ENCODE measurements at regions not wholly inside any gene's neighbourhood (a gene's known extent, or its start where the extent isn't known, plus 50 kb on each side); places are given as distances from the start of the nearest gene placed in this dataset.

DNA sequence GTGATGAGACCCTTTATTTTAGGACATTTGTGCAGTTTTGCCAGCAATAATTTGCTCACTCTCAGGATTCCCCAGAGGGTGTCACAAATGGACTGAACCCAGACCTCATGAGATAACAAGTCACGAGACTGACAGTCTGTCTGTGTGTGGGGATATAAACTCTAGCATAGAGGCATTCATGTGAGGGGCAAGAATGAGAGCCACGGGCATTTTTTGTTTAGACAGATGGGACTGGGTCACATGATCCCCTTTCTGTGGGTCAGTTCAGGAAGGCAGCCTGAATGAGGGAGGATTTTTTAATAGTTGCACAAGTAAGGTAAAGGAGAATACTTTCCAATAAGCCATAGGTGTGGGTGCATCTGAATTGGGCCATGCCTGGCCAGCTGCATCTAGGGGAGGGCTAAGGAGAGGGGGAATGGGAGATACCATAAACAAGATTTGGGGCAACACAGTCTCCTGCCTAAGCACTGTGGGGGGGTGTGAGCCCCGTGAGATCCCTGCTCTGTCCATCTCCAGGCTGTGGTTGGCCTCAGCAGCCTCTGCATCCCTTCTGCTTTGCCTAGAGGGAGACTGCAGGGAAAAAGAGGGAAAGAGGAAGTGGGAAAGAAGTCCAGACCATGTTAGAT lies 66.6 kb downstream of the NAV1 start:
- Histone ChIP-seq H3K4me3 (ENCODE audit: low read length) (peak overlapping the region; percentile 53), H2AFZ (ENCODE audit: low read depth, low read length) (peak overlapping the region; percentile 3), H4K20me1 (ENCODE audit: insufficient read depth) (no peaks in the 10 kb centered on the region), H3K9ac (ENCODE audit: low read length) (peak overlapping the region; percentile 57), H3K9me3 (ENCODE audit: low read length) (no peaks in the 10 kb centered on the region), H3K36me3 (ENCODE audit: insufficient read depth, low read length) (no peaks in the 10 kb centered on the region), H3K27me3 (ENCODE audit: insufficient read depth, low read depth, low read length) (no peaks in the 10 kb centered on the region), H3F3A (ENCODE audit: insufficient read depth, low read length, poor library complexity, severe bottlenecking) (no peaks in the 10 kb centered on the region), H3K79me2 (replicated peaks; ENCODE audit: insufficient read depth, low read length) (no peaks in the 10 kb centered on the region), H3K9me2 (ENCODE audit: insufficient read depth, low read length) (no peaks in the 10 kb centered on the region), H3K4me2 (ENCODE audit: low read length) (peak overlapping the region; percentile 41), H3K27ac (ENCODE audit: low read length) (peak overlapping the region; percentile 92)
- TF ChIP-seq MXI1 (conservative IDR thresholded peaks at IDR 0.05; ENCODE audit: poor library complexity, severe bottlenecking) (no peak), POLR2AphosphoS5 (IDR thresholded peaks at IDR 0.05) (peak; percentile 7), EZH2 (IDR thresholded peaks at IDR 0.05; ENCODE audit: borderline replicate concordance, insufficient read depth, low read length, poor library complexity, severe bottlenecking) (no peak), TAF1 (IDR thresholded peaks at IDR 0.05; ENCODE audit: low read depth) (no peak), SMC3 (conservative IDR thresholded peaks at IDR 0.05; ENCODE audit: poor library complexity) (peak; percentile 15), RAD21 (conservative IDR thresholded peaks at IDR 0.05) (no peak), EP300 (conservative IDR thresholded peaks at IDR 0.05; ENCODE audit: poor library complexity, severe bottlenecking) (no peak)
- TF ChIP-seq, protein P1, sequence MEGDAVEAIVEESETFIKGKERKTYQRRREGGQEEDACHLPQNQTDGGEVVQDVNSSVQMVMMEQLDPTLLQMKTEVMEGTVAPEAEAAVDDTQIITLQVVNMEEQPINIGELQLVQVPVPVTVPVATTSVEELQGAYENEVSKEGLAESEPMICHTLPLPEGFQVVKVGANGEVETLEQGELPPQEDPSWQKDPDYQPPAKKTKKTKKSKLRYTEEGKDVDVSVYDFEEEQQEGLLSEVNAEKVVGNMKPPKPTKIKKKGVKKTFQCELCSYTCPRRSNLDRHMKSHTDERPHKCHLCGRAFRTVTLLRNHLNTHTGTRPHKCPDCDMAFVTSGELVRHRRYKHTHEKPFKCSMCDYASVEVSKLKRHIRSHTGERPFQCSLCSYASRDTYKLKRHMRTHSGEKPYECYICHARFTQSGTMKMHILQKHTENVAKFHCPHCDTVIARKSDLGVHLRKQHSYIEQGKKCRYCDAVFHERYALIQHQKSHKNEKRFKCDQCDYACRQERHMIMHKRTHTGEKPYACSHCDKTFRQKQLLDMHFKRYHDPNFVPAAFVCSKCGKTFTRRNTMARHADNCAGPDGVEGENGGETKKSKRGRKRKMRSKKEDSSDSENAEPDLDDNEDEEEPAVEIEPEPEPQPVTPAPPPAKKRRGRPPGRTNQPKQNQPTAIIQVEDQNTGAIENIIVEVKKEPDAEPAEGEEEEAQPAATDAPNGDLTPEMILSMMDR (IDR thresholded peaks at IDR 0.05; ENCODE audit: poor library complexity, severe bottlenecking): no peak
- TF ChIP-seq, protein P2, sequence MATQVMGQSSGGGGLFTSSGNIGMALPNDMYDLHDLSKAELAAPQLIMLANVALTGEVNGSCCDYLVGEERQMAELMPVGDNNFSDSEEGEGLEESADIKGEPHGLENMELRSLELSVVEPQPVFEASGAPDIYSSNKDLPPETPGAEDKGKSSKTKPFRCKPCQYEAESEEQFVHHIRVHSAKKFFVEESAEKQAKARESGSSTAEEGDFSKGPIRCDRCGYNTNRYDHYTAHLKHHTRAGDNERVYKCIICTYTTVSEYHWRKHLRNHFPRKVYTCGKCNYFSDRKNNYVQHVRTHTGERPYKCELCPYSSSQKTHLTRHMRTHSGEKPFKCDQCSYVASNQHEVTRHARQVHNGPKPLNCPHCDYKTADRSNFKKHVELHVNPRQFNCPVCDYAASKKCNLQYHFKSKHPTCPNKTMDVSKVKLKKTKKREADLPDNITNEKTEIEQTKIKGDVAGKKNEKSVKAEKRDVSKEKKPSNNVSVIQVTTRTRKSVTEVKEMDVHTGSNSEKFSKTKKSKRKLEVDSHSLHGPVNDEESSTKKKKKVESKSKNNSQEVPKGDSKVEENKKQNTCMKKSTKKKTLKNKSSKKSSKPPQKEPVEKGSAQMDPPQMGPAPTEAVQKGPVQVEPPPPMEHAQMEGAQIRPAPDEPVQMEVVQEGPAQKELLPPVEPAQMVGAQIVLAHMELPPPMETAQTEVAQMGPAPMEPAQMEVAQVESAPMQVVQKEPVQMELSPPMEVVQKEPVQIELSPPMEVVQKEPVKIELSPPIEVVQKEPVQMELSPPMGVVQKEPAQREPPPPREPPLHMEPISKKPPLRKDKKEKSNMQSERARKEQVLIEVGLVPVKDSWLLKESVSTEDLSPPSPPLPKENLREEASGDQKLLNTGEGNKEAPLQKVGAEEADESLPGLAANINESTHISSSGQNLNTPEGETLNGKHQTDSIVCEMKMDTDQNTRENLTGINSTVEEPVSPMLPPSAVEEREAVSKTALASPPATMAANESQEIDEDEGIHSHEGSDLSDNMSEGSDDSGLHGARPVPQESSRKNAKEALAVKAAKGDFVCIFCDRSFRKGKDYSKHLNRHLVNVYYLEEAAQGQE (IDR thresholded peaks at IDR 0.05; ENCODE audit: borderline replicate concordance): peak; percentile 2

DNA sequence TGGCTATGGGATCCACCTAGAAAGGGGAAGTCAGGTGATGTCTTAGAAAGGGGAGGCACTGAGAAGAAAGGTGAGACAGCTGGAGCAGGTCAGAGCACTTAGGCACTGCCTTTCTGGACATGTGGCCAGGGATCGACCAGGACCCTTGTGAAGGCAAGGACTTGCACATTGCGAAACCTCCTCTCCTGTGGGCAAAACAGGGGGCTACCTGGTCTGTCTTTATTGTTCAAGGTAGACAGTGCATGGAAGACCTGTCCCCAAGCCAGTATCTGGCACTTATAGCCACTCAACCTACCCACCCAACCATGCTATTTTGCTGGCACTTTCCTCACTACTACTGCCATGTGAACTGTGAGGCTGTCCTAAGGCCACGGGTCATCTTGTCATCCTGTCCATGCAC lies 67.2 kb downstream of the NAV1 start:
- no peaks in the 10 kb centered on the region for H3K36me3 ChIP-seq (ENCODE audit: insufficient read depth, low read length)
- peak overlapping the region; percentile 57 for H3K9ac ChIP-seq (ENCODE audit: low read length)
- no peaks in the 10 kb centered on the region for H3F3A ChIP-seq (ENCODE audit: insufficient read depth, low read length, poor library complexity, severe bottlenecking)
- no peak overlapping the region for H3K4me2 ChIP-seq (ENCODE audit: low read length)
- peak overlapping the region; percentile 92 for H3K27ac ChIP-seq (ENCODE audit: low read length)
- H3K79me2 ChIP-seq (replicated peaks; ENCODE audit: insufficient read depth, low read length): no peaks in the 10 kb centered on the region
- no peaks in the 10 kb centered on the region for H3K9me3 ChIP-seq (ENCODE audit: low read length)
- TF ChIP-seq EP300 (conservative IDR thresholded peaks at IDR 0.05; ENCODE audit: poor library complexity, severe bottlenecking) (no peak), EZH2 (IDR thresholded peaks at IDR 0.05; ENCODE audit: borderline replicate concordance, insufficient read depth, low read length, poor library complexity, severe bottlenecking) (no peak), TAF1 (IDR thresholded peaks at IDR 0.05; ENCODE audit: low read depth) (no peak), POLR2AphosphoS5 (IDR thresholded peaks at IDR 0.05) (no peak)
- TF ChIP-seq, protein P2 (IDR thresholded peaks at IDR 0.05; ENCODE audit: borderline replicate concordance): no peak
- H3K27me3 ChIP-seq (ENCODE audit: insufficient read depth, low read depth, low read length): no peaks in the 10 kb centered on the region
- H3K4me3 ChIP-seq (ENCODE audit: low read length): peak overlapping the region; percentile 53
- H4K20me1 ChIP-seq (ENCODE audit: insufficient read depth): no peaks in the 10 kb centered on the region
- H3K9me2 ChIP-seq (ENCODE audit: insufficient read depth, low read length): no peaks in the 10 kb centered on the region
- H2AFZ ChIP-seq (ENCODE audit: low read depth, low read length): peak overlapping the region; percentile 3
